Caco-2 (cell line): ENCODE measurements at regions not wholly inside any gene's neighbourhood (a gene's known extent, or its start where the extent isn't known, plus 50 kb on each side); places are given as distances from the start of the nearest gene placed in this dataset.

Experiments
- BruUV-seq: library from RNA; stranded (reverse); fragments of 400-500 nt; replicated peaks from 2 replicates; lab custom pipeline; 2021; lab: Mats Ljungman, UMichigan
- CTCF ChIA-PET: fragments of 300-600 bp; sonication (Branson Sonifier 250); formaldehyde crosslinking; loops from one replicate; lab custom pipeline; 2022; ENCODE audit warnings: antibody characterized with exemption; lab: Charles Lee
- POLR2A ChIA-PET: fragments of 300-600 bp; sonication (Branson Sonifier 250); formaldehyde crosslinking; loops from one replicate; lab custom pipeline; 2022; ENCODE audit warnings: antibody characterized with exemption; lab: Charles Lee
- DNase-seq, 2 experiments: peaks; one replicate each; pipeline versions ENCODE4 v3.0.0 to v3.0.0-alpha.2; 2020 to 2022
- H3K27me3 ChIP-seq: replicated peaks from 2 replicates; pipeline ENCODE4 v1.6.0; 2011; ENCODE audit warnings: low read length; ENCODE audit not compliant: control insufficient read depth, insufficient read depth
- H3K36me3 ChIP-seq: 2 replicates; pipeline ENCODE4 v1.5.1; 2011; ENCODE audit warnings: low read length; ENCODE audit not compliant: control insufficient read depth, insufficient read depth
- H3K4me1 ChIP-seq: fragments of 250-450 bp; sonication (Bioruptor Pico); 2 replicates; pipeline ENCODE4 v1.5.1; 2020; ENCODE audit warnings: mild to moderate bottlenecking
- H3K4me3 ChIP-seq: 2 replicates; pipeline ENCODE4 v1.5.1; 2011; ENCODE audit warnings: low read depth, mild to moderate bottlenecking, control low read depth, low read length
- H3K9me3 ChIP-seq: fragments of 250-450 bp; sonication (Bioruptor Pico); 2 replicates; pipeline ENCODE4 v1.5.1; 2020; ENCODE audit warnings: mild to moderate bottlenecking, moderate library complexity
- H3K27ac Mint-ChIP-seq: one replicate; pipeline ENCODE4 v1.8.0; 2022; ENCODE audit warnings: mixed read lengths; ENCODE audit not compliant: unreplicated experiment
- H3K27me3 Mint-ChIP-seq: one replicate; pipeline ENCODE4 v1.8.0; 2022; ENCODE audit warnings: mixed read lengths; ENCODE audit not compliant: insufficient read depth, unreplicated experiment
- H3K36me3 Mint-ChIP-seq: one replicate; pipeline ENCODE4 v1.8.0; 2022; ENCODE audit warnings: mild to moderate bottlenecking, mixed read lengths; ENCODE audit not compliant: insufficient read depth, unreplicated experiment
- H3K4me1 Mint-ChIP-seq: one replicate; pipeline ENCODE4 v1.8.0; 2022; ENCODE audit warnings: low read depth, mixed read lengths; ENCODE audit not compliant: unreplicated experiment
- H3K4me3 Mint-ChIP-seq: one replicate; pipeline ENCODE4 v1.8.0; 2022; ENCODE audit warnings: mild to moderate bottlenecking, moderate library complexity, mixed read lengths; ENCODE audit not compliant: unreplicated experiment
- H3K9me3 Mint-ChIP-seq: one replicate; pipeline ENCODE4 v1.8.0; 2022; ENCODE audit warnings: mixed read lengths; ENCODE audit not compliant: unreplicated experiment
- intact Hi-C: fragments of 100-400 bp; cut with micrococcal nuclease; formaldehyde crosslinking; loops from one replicate; pipeline ENCODE4 v1.10.0; 2022; ENCODE audit not compliant: unreplicated experiment
- TF ChIP-seq, protein P1 (sequence below), 2 experiments: fragments of 200-600 bp in 1 of 2; IDR thresholded peaks; 1 replicate in 1 of 2; 2 replicates in 1 of 2; pipeline versions ENCODE4 v1.5.1 to v1.8.0; 2011 to 2022; ENCODE audit warnings: antibody characterized with exemption in 1 of 2, control low read depth in 1 of 2, inconsistent platforms in 1 of 2, low read depth in 1 of 2, low read length in 1 of 2, mild to moderate bottlenecking in 1 of 2, moderate library complexity in 1 of 2; ENCODE audit not compliant: insufficient read depth in 1 of 2, severe bottlenecking in 1 of 2, unreplicated experiment in 1 of 2

DNA sequence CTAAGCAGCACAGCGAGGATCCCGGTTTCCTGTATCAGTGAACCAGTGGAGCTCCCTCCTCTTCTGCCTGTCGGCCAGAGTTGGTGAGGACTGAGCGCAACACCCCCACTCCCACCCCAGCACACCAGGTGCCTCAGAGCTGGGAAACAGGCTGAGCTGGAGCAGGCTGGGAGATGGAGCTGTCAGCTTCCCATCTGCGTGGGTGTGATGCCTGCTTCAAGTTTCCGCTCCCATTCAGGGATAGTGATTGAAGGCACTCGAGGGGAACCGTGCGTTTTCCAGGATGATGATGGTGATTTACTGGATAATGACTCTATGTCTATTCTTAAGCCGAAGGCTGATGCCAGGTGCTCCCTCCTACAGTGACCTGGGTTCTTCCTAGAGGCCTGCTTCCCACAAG, 144.5 kb downstream of the TMEM132E start:
- no peaks in the 10 kb centered on the region for H3K9me3 Mint-ChIP-seq
- H3K4me3 Mint-ChIP-seq, result no peak overlapping the region
- no peaks in the 10 kb centered on the region; the same call in 1 of the 2 replicates for H3K27me3 ChIP-seq
- no peaks in the 10 kb centered on the region for H3K36me3 Mint-ChIP-seq
- BruUV-seq, result no TSS peak
- peaks cover 18% of the 10 kb centered on the region for H3K27me3 Mint-ChIP-seq
- H3K4me3 ChIP-seq, result no peak overlapping the region
- H3K27ac Mint-ChIP-seq, result no peak overlapping the region
- no peaks in the 10 kb centered on the region for H3K4me1 Mint-ChIP-seq
- no peaks in the 10 kb centered on the region for H3K9me3 ChIP-seq
- H3K36me3 ChIP-seq, result no peaks in the 10 kb centered on the region
- TF ChIP-seq, protein P1, sequence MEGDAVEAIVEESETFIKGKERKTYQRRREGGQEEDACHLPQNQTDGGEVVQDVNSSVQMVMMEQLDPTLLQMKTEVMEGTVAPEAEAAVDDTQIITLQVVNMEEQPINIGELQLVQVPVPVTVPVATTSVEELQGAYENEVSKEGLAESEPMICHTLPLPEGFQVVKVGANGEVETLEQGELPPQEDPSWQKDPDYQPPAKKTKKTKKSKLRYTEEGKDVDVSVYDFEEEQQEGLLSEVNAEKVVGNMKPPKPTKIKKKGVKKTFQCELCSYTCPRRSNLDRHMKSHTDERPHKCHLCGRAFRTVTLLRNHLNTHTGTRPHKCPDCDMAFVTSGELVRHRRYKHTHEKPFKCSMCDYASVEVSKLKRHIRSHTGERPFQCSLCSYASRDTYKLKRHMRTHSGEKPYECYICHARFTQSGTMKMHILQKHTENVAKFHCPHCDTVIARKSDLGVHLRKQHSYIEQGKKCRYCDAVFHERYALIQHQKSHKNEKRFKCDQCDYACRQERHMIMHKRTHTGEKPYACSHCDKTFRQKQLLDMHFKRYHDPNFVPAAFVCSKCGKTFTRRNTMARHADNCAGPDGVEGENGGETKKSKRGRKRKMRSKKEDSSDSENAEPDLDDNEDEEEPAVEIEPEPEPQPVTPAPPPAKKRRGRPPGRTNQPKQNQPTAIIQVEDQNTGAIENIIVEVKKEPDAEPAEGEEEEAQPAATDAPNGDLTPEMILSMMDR (IDR thresholded peaks at IDR 0.05; ENCODE audit: insufficient read depth in 1 of 2, low read depth in 1 of 2, low read length in 1 of 2, severe bottlenecking in 1 of 2, unreplicated experiment in 1 of 2), result no peak
- intact Hi-C loops, result no loop called here
- DNase-seq, result no peak
- H3K4me1 ChIP-seq, result no peaks in the 10 kb centered on the region
- CTCF ChIA-PET, result no interaction called here
- POLR2A ChIA-PET, result no interaction called here

DNA sequence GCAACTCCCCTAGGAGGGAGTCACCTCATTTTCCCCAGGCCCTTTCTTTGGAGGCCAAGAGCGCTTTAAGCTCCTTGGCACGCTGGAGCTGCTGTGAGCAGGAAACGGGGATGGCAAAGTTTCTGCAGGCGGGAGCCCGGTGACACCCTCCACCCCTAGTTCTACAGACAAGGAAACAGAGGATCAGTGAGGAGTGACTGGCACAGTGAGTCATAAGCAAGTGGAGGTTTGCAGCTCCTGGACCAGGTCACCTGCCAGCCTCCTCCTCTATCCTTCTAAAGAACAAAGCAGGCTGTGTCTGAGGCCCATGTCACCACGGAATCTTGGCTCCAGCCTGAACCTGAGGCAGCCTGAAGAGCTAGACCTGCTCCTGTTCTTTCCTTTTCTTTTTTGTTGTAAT, 141.9 kb downstream of the TMEM132E start:
- DNase-seq, result no peak
- Histone ChIP-seq H3K27me3 (no peaks in the 10 kb centered on the region; the same call in 1 of the 2 replicates), H3K4me1 (no peaks in the 10 kb centered on the region), H3K9me3 (no peaks in the 10 kb centered on the region), H3K36me3 (no peaks in the 10 kb centered on the region), H3K4me3 (no peak overlapping the region)
- POLR2A ChIA-PET, result no interaction called here
- TF ChIP-seq, protein P1 (IDR thresholded peaks at IDR 0.05; ENCODE audit: insufficient read depth in 1 of 2, low read depth in 1 of 2, low read length in 1 of 2, severe bottlenecking in 1 of 2, unreplicated experiment in 1 of 2), result no peak
- Mint-ChIP-seq H3K9me3 (no peaks in the 10 kb centered on the region), H3K36me3 (no peaks in the 10 kb centered on the region), H3K4me1 (no peaks in the 10 kb centered on the region), H3K27ac (no peak overlapping the region), H3K4me3 (no peak overlapping the region), H3K27me3 (peaks cover 19% of the 10 kb centered on the region)
- no TSS peak for BruUV-seq
- intact Hi-C loops, result no loop called here
- CTCF ChIA-PET, result no interaction called here

GRCh38 chr17:34720760-34721159, 141.4 kb downstream of the TMEM132E start:
- intact Hi-C loops, result no loop called here
- no peaks in the 10 kb centered on the region for H3K36me3 Mint-ChIP-seq
- BruUV-seq, result no TSS peak
- Histone ChIP-seq H3K9me3 (no peaks in the 10 kb centered on the region), H3K4me3 (no peak overlapping the region), H3K27me3 (no peaks in the 10 kb centered on the region; the same call in 1 of the 2 replicates), H3K36me3 (no peaks in the 10 kb centered on the region), H3K4me1 (no peaks in the 10 kb centered on the region)
- ChIA-PET POLR2A (no interaction called here), CTCF (no interaction called here)
- H3K9me3 Mint-ChIP-seq, result no peaks in the 10 kb centered on the region
- H3K4me3 Mint-ChIP-seq, result no peak overlapping the region
- no peak overlapping the region for H3K27ac Mint-ChIP-seq
- peaks cover 24% of the 10 kb centered on the region for H3K27me3 Mint-ChIP-seq
- H3K4me1 Mint-ChIP-seq, result no peaks in the 10 kb centered on the region
- DNase-seq, result no peak
- TF ChIP-seq, protein P1 (IDR thresholded peaks at IDR 0.05; ENCODE audit: insufficient read depth in 1 of 2, low read depth in 1 of 2, low read length in 1 of 2, severe bottlenecking in 1 of 2, unreplicated experiment in 1 of 2), result no peak
